Breast epithelium (tissue), 4 donors: ENCODE measurements at regions not wholly inside any gene's neighbourhood (a gene's known extent, or its start where the extent isn't known, plus 50 kb on each side); places are given as distances from the start of the nearest gene placed in this dataset.
"Not testable (repeated sequence)": the region's sequence is repeated elsewhere in the genome, so short reads cannot be mapped to it uniquely, and the experiment has no call there.

Experiments
- DNase-seq, 2 donors: peaks; one replicate each; pipeline ENCODE4 v3.0.0-alpha.2; 2019; ENCODE audit warnings: low spot score in 2 of 2
- H3K27ac ChIP-seq, 2 donors: fragments of 200-600 bp; sonication (generic) in 1 of 2; one replicate each; pipeline ENCODE4 v1.5.1; 2016 to 2019; ENCODE audit warnings: mild to moderate bottlenecking in 1 of 2
- H3K27me3 ChIP-seq, 2 donors: fragments of 200-600 bp; sonication (generic) in 1 of 2; one replicate each; pipeline versions ENCODE4 v1.5.1 to v1.6.0; 2017 to 2019; ENCODE audit warnings: control low read depth in 1 of 2, mild to moderate bottlenecking in 1 of 2
- H3K36me3 ChIP-seq: fragments of 200-600 bp; one replicate; pipeline ENCODE4 v1.5.1; 2019
- H3K4me1 ChIP-seq, 2 donors: fragments of 200-600 bp; sonication (generic); one replicate each; pipeline ENCODE4 v1.5.1; 2016 to 2019; ENCODE audit warnings: control low read depth in 1 of 2
- H3K4me3 ChIP-seq, 3 donors: fragments of 200-600 bp; sonication (generic); 1 replicate in 2 of 3; 2 replicates in 1 of 3; pipeline ENCODE4 v1.5.1; 2016 to 2019; ENCODE audit warnings: mild to moderate bottlenecking in 3 of 3, moderate library complexity in 2 of 3
- H3K9me3 ChIP-seq, 2 donors: fragments of 200-600 bp; sonication (generic) in 1 of 2; one replicate each; pipeline ENCODE4 v1.5.1; 2016 to 2019; ENCODE audit warnings: control low read depth in 1 of 2
- CTCF ChIP-seq, 3 donors: fragments of 450-650 bp; IDR thresholded peaks; one replicate each; pipeline ENCODE4 v1.5.1; 2016 to 2017; ENCODE audit warnings: antibody characterized with exemption in 3 of 3, mild to moderate bottlenecking in 3 of 3, moderate library complexity in 3 of 3
- POLR2A ChIP-seq: fragments of 450-650 bp; IDR thresholded peaks from one replicate; pipeline ENCODE4 v1.6.1; 2016; ENCODE audit warnings: antibody characterized with exemption, mild to moderate bottlenecking, moderate library complexity
- POLR2AphosphoS5 ChIP-seq, 3 donors: sonication (generic); formaldehyde crosslinking; IDR thresholded peaks; one replicate each; pipeline ENCODE4 v1.6.1; 2017; ENCODE audit warnings: antibody characterized with exemption in 3 of 3
- intact Hi-C: fragments of 100-400 bp; cut with DNase I; formaldehyde crosslinking; loops from one replicate; pipeline ENCODE4 v1.15.1; 2023; ENCODE audit warnings: low total_unique reads

DNA sequence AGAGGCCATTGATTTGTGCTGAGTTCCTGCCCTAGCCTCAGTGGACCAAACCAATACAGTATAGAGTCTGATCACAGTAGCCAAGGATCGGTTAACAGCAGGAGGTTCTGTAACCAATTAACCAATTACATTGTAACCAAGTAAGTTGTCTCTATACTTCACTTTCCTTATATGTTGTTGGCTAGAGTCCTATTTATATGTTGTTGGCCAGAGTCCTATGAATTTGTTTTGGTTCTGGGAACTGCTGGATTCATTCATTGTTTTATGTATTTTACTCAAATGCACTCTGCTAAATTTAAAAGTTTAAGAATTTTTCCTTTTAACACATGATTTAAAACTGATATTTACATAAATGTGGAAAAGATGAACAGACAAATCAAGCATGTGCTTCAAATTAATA, 597.4 kb upstream of the HS3ST5 start:
- TF ChIP-seq POLR2A (no peak), CTCF (IDR thresholded peaks at IDR 0.05) (no peak), POLR2AphosphoS5 (IDR thresholded peaks at IDR 0.05) (no peak)
- Histone ChIP-seq H3K4me3 (no peak overlapping the region), H3K36me3 (no peaks in the 10 kb centered on the region), H3K27me3 (no peaks in the 10 kb centered on the region), H3K4me1 (no peaks in the 10 kb centered on the region), H3K27ac (no peak overlapping the region), H3K9me3 (no peaks in the 10 kb centered on the region)
- intact Hi-C loops, result no loop called here
- DNase-seq, result no peak

DNA sequence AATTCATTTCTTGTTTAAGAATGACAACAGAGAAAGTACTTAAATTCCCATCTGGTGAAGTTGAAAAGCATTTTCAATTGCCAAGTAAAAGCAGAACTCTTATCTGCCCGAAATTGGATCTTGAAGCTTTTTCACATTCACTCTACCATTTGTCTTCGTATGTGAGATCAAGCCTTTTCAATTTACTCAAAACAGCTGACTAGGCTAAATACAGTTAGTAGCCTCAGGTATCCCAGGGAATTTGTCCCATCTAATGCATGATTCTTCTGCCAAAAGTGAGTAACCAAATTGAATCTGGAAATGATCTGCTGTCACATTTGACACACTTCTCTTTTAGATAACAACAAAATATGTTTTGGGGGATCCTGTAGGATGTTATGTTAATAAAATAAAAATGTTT, 596.8 kb upstream of the HS3ST5 start:
- Histone ChIP-seq H3K4me1 (no peaks in the 10 kb centered on the region), H3K27me3 (no peaks in the 10 kb centered on the region), H3K9me3 (no peaks in the 10 kb centered on the region), H3K4me3 (no peak overlapping the region), H3K36me3 (no peaks in the 10 kb centered on the region), H3K27ac (no peak overlapping the region)
- intact Hi-C loops, result no loop called here
- no peak for TF ChIP-seq CTCF (IDR thresholded peaks at IDR 0.05)
- TF ChIP-seq POLR2AphosphoS5 (IDR thresholded peaks at IDR 0.05), result no peak
- TF ChIP-seq POLR2A, result no peak
- DNase-seq, result no peak

- no peak for DNase-seq
- no peak overlapping the region for H3K27ac ChIP-seq
- TF ChIP-seq CTCF (IDR thresholded peaks at IDR 0.05), result no peak
- no peak for TF ChIP-seq POLR2AphosphoS5 (IDR thresholded peaks at IDR 0.05)
- TF ChIP-seq POLR2A, result no peak
- H3K4me1 ChIP-seq, result no peaks in the 10 kb centered on the region
- no peaks in the 10 kb centered on the region for H3K36me3 ChIP-seq
- H3K27me3 ChIP-seq, result no peaks in the 10 kb centered on the region
- H3K4me3 ChIP-seq, result no peak overlapping the region
- intact Hi-C loops, result no loop called here
- peaks cover 0 to 4% of the 10 kb centered on the region in 2 donors for H3K9me3 ChIP-seq
Observed at GRCh38 chr6:114936080-114936479, 593.3 kb upstream of the HS3ST5 start.

- no peak overlapping the region for H3K27ac ChIP-seq
- TF ChIP-seq CTCF (IDR thresholded peaks at IDR 0.05) (no peak), POLR2AphosphoS5 (IDR thresholded peaks at IDR 0.05) (no peak), POLR2A (no peak)
- no peak overlapping the region for H3K4me3 ChIP-seq
- intact Hi-C loops, result no loop called here
- H3K27me3 ChIP-seq, result no peaks in the 10 kb centered on the region
- peaks cover 0 to 4% of the 10 kb centered on the region in 2 donors for H3K9me3 ChIP-seq
- H3K4me1 ChIP-seq, result no peaks in the 10 kb centered on the region
- no peaks in the 10 kb centered on the region for H3K36me3 ChIP-seq
- no peak for DNase-seq
Observed at GRCh38 chr6:114934079-114934478, 591.3 kb upstream of the HS3ST5 start.

DNA sequence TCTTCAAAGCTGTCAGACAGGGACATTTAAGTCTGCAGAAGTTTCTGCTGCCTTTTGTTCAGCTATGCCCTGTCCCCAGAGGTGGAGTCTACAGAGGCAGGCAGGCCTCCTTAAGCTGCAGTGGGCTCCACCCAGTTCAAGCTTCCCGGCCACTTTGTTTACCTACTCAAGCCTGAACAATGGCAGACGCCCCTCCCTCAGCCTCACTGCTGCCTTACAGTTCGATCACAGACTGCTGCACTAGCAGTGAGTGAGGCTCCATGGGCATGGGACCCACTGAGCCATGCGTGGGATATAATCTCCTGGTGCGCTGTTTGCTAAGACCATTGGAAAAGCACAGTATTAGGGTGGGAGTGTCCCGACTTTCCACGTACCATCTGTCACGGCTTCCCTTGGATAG, 585.9 kb upstream of the HS3ST5 start:
- DNase-seq, H3K36me3 ChIP-seq, intact Hi-C loops, H3K27ac ChIP-seq, H3K4me3 ChIP-seq, H3K27me3 ChIP-seq, H3K4me1 ChIP-seq: not testable (repeated sequence)
- peaks cover 0 to 10% of the 10 kb centered on the region in 2 donors for H3K9me3 ChIP-seq

GRCh38 chr6:114906096-114906495, 563.3 kb upstream of the HS3ST5 start:
- H3K36me3 ChIP-seq, result no peaks in the 10 kb centered on the region
- H3K4me1 ChIP-seq, result no peaks in the 10 kb centered on the region
- H3K27me3 ChIP-seq, result no peaks in the 10 kb centered on the region
- DNase-seq, result no peak
- TF ChIP-seq POLR2AphosphoS5 (IDR thresholded peaks at IDR 0.05), result no peak
- TF ChIP-seq POLR2A, result no peak
- TF ChIP-seq CTCF (IDR thresholded peaks at IDR 0.05), result no peak
- no peaks in the 10 kb centered on the region for H3K9me3 ChIP-seq
- H3K4me3 ChIP-seq, result no peak overlapping the region
- intact Hi-C loops, result no loop called here
- H3K27ac ChIP-seq, result no peak overlapping the region
